Astrocyte (in vitro differentiated cells and primary cell): ENCODE measurements at regions not wholly inside any gene's neighbourhood (a gene's known extent, or its start where the extent isn't known, plus 50 kb on each side); places are given as distances from the start of the nearest gene placed in this dataset.

Source experiments
- EZH2 ChIP-seq: IDR thresholded peaks from 2 replicates; pipeline ENCODE4 v1.6.1; 2012; ENCODE audit warnings: mild to moderate bottlenecking, low read length, inconsistent platforms; ENCODE audit not compliant: insufficient read depth
- TF ChIP-seq, protein P1 (sequence below): IDR thresholded peaks from 2 replicates; pipeline ENCODE4 v1.5.1; 2011; ENCODE audit warnings: low read depth, mild to moderate bottlenecking, inconsistent platforms, low read length, moderate library complexity; ENCODE audit not compliant: insufficient read depth

DNA sequence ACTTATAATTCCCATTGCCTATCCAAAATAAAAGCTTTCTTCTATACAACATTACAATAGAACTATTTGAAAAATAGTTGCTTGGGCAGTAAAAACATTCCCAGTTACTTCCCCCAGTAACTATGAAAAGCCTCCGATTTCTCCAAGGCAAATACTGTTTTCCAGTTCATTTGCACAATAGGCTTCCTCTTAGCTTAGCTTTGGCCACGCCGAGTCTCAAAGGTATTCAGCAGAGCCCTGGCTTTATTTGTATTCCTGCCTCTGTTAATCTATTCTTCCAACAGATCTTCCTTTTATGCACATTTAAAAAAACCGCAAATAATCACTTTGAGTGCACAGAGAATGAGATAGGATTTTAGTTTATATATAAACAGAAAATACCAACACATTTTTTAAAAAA lies 836.8 kb upstream of the VRK2 start:
- TF ChIP-seq, protein P1, sequence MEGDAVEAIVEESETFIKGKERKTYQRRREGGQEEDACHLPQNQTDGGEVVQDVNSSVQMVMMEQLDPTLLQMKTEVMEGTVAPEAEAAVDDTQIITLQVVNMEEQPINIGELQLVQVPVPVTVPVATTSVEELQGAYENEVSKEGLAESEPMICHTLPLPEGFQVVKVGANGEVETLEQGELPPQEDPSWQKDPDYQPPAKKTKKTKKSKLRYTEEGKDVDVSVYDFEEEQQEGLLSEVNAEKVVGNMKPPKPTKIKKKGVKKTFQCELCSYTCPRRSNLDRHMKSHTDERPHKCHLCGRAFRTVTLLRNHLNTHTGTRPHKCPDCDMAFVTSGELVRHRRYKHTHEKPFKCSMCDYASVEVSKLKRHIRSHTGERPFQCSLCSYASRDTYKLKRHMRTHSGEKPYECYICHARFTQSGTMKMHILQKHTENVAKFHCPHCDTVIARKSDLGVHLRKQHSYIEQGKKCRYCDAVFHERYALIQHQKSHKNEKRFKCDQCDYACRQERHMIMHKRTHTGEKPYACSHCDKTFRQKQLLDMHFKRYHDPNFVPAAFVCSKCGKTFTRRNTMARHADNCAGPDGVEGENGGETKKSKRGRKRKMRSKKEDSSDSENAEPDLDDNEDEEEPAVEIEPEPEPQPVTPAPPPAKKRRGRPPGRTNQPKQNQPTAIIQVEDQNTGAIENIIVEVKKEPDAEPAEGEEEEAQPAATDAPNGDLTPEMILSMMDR: no peak
- no peak for TF ChIP-seq EZH2
